WERI-Rb-1 (cell line): ENCODE measurements at regions not wholly inside any gene's neighbourhood (a gene's known extent, or its start where the extent isn't known, plus 50 kb on each side); places are given as distances from the start of the nearest gene placed in this dataset.

Source experiments
- DNase-seq: peaks from one replicate; pipeline ENCODE4 v3.0.0-alpha.2; 2020
- H3K27ac ChIP-seq: fragments of 250-450 bp; sonication (Bioruptor Pico); 2 replicates; pipeline ENCODE4 v1.5.1; 2020; ENCODE audit warnings: mild to moderate bottlenecking, moderate library complexity
- H3K27me3 ChIP-seq: fragments of 250-450 bp; sonication (Bioruptor Pico); 2 replicates; pipeline ENCODE4 v1.5.1; 2021; ENCODE audit warnings: mild to moderate bottlenecking, low read depth, moderate library complexity; ENCODE audit not compliant: insufficient read depth, severe bottlenecking
- H3K36me3 ChIP-seq: fragments of 250-450 bp; sonication (Bioruptor Pico); 2 replicates; pipeline ENCODE4 v1.5.1; 2020; ENCODE audit warnings: mild to moderate bottlenecking, moderate library complexity
- H3K4me3 ChIP-seq: 2 replicates; pipeline ENCODE4 v1.5.1; 2011; ENCODE audit warnings: low read depth, mild to moderate bottlenecking, control low read depth, low read length
- H3K9me3 ChIP-seq: fragments of 250-450 bp; sonication (Bioruptor Pico); 2 replicates; pipeline ENCODE4 v1.5.1; 2021; ENCODE audit warnings: mild to moderate bottlenecking, moderate library complexity; ENCODE audit not compliant: severe bottlenecking
- CTCF ChIP-seq: IDR thresholded peaks from 2 replicates; pipeline ENCODE4 v1.5.1; 2011; ENCODE audit warnings: low read depth, mild to moderate bottlenecking, control low read depth, inconsistent platforms, low read length

GRCh38 chr5:3709068-3709716 is 113.6 kb downstream of the IRX1 start:
- Histone ChIP-seq H3K36me3 (no peaks in the 10 kb centered on the region), H3K4me3 (no peak overlapping the region), H3K27ac (no peak overlapping the region), H3K27me3 (peaks cover 88% of the 10 kb centered on the region), H3K9me3 (no peaks in the 10 kb centered on the region)
- DNase-seq, result no peak
- TF ChIP-seq CTCF, result no peak

- Histone ChIP-seq H3K27me3 (peaks cover 87% of the 10 kb centered on the region), H3K9me3 (no peaks in the 10 kb centered on the region), H3K36me3 (no peaks in the 10 kb centered on the region), H3K27ac (no peak overlapping the region), H3K4me3 (no peak overlapping the region)
- DNase-seq, result no peak
- no peak for TF ChIP-seq CTCF
Observed at GRCh38 chr5:3709717-3710348, 114.2 kb downstream of the IRX1 start.

- H3K9me3 ChIP-seq, result no peaks in the 10 kb centered on the region
- no peak for DNase-seq
- H3K27ac ChIP-seq, result no peak overlapping the region
- H3K27me3 ChIP-seq, result peaks cover 69% of the 10 kb centered on the region
- no peak overlapping the region for H3K4me3 ChIP-seq
- no peak for TF ChIP-seq CTCF
- H3K36me3 ChIP-seq, result no peaks in the 10 kb centered on the region
Observed at GRCh38 chr5:3715062-3715461, 119.4 kb downstream of the IRX1 start.

GRCh38 chr5:3729631-3730030 is 134.0 kb downstream of the IRX1 start:
- no peak for DNase-seq
- no peaks in the 10 kb centered on the region for H3K9me3 ChIP-seq
- no peak overlapping the region for H3K27ac ChIP-seq
- TF ChIP-seq CTCF, result no peak
- H3K4me3 ChIP-seq, result no peak overlapping the region
- H3K36me3 ChIP-seq, result no peaks in the 10 kb centered on the region
- peaks cover 71% of the 10 kb centered on the region for H3K27me3 ChIP-seq

- DNase-seq, result no peak
- Histone ChIP-seq H3K36me3 (no peaks in the 10 kb centered on the region), H3K27me3 (peaks cover 57% of the 10 kb centered on the region), H3K27ac (no peak overlapping the region), H3K9me3 (no peaks in the 10 kb centered on the region), H3K4me3 (no peak overlapping the region)
- no peak for TF ChIP-seq CTCF
Observed at GRCh38 chr5:3734632-3735031, 139.0 kb downstream of the IRX1 start.

- DNase-seq, result no peak
- Histone ChIP-seq H3K27ac (no peak overlapping the region), H3K27me3 (peaks cover 56% of the 10 kb centered on the region), H3K4me3 (no peak overlapping the region), H3K9me3 (no peaks in the 10 kb centered on the region), H3K36me3 (no peaks in the 10 kb centered on the region)
- no peak for TF ChIP-seq CTCF
Observed at GRCh38 chr5:3736466-3736865, 140.8 kb downstream of the IRX1 start.
